HG03045 (cell line): ENCODE measurements at regions not wholly inside any gene's neighbourhood (a gene's known extent, or its start where the extent isn't known, plus 50 kb on each side); places are given as distances from the start of the nearest gene placed in this dataset.
"Not testable (repeated sequence)": the region's sequence is repeated elsewhere in the genome, so short reads cannot be mapped to it uniquely, and the experiment has no call there.

ENCODE experiments used
- ATAC-seq: cut with Tn5 transposase; IDR thresholded peaks from one replicate; pipeline ENCODE4 v1.9.1; 2021; ENCODE audit warnings: mild to moderate bottlenecking, moderate library complexity; ENCODE audit not compliant: unreplicated experiment

GRCh38 chr7:81839708-81840369 lies 70.0 kb upstream of the HGF start:
- peak; percentile 93 for ATAC-seq

GRCh38 chr7:81833401-81833800 lies 63.6 kb upstream of the HGF start:
- ATAC-seq, result no peak

DNA sequence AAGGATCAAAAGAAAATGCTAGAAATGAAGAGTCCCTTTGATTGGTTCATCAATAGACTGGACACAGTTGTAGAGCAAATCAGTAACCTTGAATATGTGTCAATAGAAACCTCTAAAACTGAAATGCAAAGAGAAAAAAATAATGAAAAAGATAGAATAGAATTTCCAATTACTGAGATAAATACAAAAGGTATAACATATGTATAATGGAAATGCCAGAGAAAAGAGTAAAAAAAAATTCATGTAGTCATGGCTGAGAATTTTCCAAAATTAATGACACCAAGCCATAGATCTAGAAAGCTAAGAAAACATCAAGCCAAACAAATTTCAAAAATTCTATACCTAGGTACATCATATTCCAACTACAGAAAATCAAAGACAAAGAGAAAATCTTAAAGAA lies 62.0 kb upstream of the HGF start:
- no peak for ATAC-seq

GRCh38 chr7:81829511-81829910 lies 59.7 kb upstream of the HGF start:
- ATAC-seq, result not testable (repeated sequence)

- ATAC-seq, result no peak
Observed at GRCh38 chr7:81822811-81823210, 53.0 kb upstream of the HGF start.

DNA sequence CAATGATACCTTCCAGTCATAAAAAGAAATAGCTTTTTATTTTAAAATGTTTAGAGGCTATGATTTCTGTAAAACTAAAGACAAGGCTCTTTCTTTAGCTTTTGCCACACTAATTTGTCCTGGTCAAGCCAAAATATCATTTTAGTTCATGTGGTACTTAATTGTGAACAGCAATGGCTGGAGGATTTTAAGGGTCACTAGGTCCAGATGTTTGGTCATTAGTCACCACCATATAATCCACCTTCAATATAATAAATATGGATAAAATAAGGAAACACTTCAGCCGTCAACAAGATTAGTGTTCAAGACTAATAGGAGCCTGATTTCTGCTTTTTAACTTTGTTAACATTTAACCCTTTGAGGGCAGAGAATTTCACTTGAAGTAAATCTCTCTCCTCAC lies 50.0 kb upstream of the HGF start:
- no peak for ATAC-seq
